SK-N-SH (cell line): ENCODE measurements at regions not wholly inside any gene's neighbourhood (a gene's known extent, or its start where the extent isn't known, plus 50 kb on each side); places are given as distances from the start of the nearest gene placed in this dataset.

ENCODE experiments used
- CTCF ChIA-PET: fragments of 300-600, 350-600 bp; formaldehyde crosslinking; extraction: SDS; loops from one replicate; lab custom pipeline; 2021; lab: Yijun Ruan, JAX
- POLR2A ChIA-PET: fragments of 350-600 bp; sonication (Branson Sonifier 250); formaldehyde crosslinking; extraction: SDS; loops from one replicate; lab custom pipeline; 2020; ENCODE audit warnings: antibody characterized with exemption, inconsistent platforms; lab: Yijun Ruan, JAX
- DNase-seq: peaks from one replicate; pipeline ENCODE4 v3.0.0; 2012
- H2AFZ ChIP-seq: fragments of 200-600 bp; sonication (generic); 2 replicates; pipeline ENCODE4 v1.8.1; 2016; ENCODE audit warnings: antibody characterized with exemption, mild to moderate bottlenecking, low read depth
- H3F3A ChIP-seq: fragments of 200-600 bp; sonication (generic); replicated peaks from 2 replicates; pipeline ENCODE3; 2016; ENCODE audit warnings: antibody characterized with exemption, mild to moderate bottlenecking; ENCODE audit not compliant: insufficient read depth
- H3K27ac ChIP-seq, 2 experiments: fragments of 200-500 bp in 1 of 2; fragments of 200-600 bp in 1 of 2; sonication (Bioruptor generic) in 1 of 2; sonication (generic), shearing (Covaris generic) in 1 of 2; 2 replicates each; pipeline versions ENCODE4 v1.5.1 to v1.6.1; 2014 to 2016; ENCODE audit warnings: low read depth in 2 of 2, inconsistent platforms in 1 of 2, low read length in 1 of 2, mild to moderate bottlenecking in 1 of 2, mixed read lengths in 1 of 2
- H3K27me3 ChIP-seq: fragments of 200-600 bp; sonication (generic), shearing (Covaris generic); 2 replicates; pipeline ENCODE4 v1.6.1; 2016; ENCODE audit warnings: mixed run types; ENCODE audit not compliant: insufficient read depth
- H3K36me3 ChIP-seq, 2 experiments: fragments of 200-500 bp in 1 of 2; fragments of 200-600 bp in 1 of 2; sonication (Bioruptor generic) in 1 of 2; sonication (generic) in 1 of 2; replicated peaks in 1 of 2; 2 replicates each; pipeline versions ENCODE3 to v1.5.1; 2014 to 2016; ENCODE audit warnings: low read length in 1 of 2, mild to moderate bottlenecking in 1 of 2; ENCODE audit not compliant: insufficient read depth in 2 of 2, control insufficient read depth in 1 of 2
- H3K4me1 ChIP-seq, 2 experiments: fragments of 200-500 bp in 1 of 2; fragments of 200-600 bp in 1 of 2; sonication (Bioruptor generic) in 1 of 2; sonication (generic), shearing (Covaris generic) in 1 of 2; 2 replicates each; pipeline versions ENCODE4 v1.5.1 to v1.6.1; 2014 to 2016; ENCODE audit warnings: low read depth in 1 of 2, low read length in 1 of 2, mixed run types in 1 of 2; ENCODE audit not compliant: insufficient read depth in 2 of 2, control insufficient read depth in 1 of 2
- H3K4me2 ChIP-seq: fragments of 200-600 bp; sonication (generic), shearing (Covaris generic); 2 replicates; pipeline ENCODE4 v1.6.1; 2017; ENCODE audit warnings: mixed run types
- H3K4me3 ChIP-seq, 2 experiments: fragments of 200-500 bp in 1 of 2; fragments of 200-600 bp in 1 of 2; sonication (Bioruptor generic) in 1 of 2; sonication (generic), shearing (Covaris generic) in 1 of 2; 2 replicates each; pipeline versions ENCODE4 v1.5.1 to v1.8.1; 2014 to 2016; ENCODE audit warnings: low read depth in 2 of 2, inconsistent platforms in 1 of 2, low read length in 1 of 2, mild to moderate bottlenecking in 1 of 2, mixed read lengths in 1 of 2, moderate library complexity in 1 of 2
- H3K79me2 ChIP-seq: fragments of 200-600 bp; sonication (generic); 2 replicates; pipeline ENCODE4 v1.8.1; 2017; ENCODE audit warnings: mild to moderate bottlenecking; ENCODE audit not compliant: insufficient read depth
- H3K9ac ChIP-seq: fragments of 200-600 bp; sonication (generic); 2 replicates; pipeline ENCODE4 v1.6.1; 2017; ENCODE audit warnings: mixed run types
- H3K9me2 ChIP-seq: fragments of 200-600 bp; sonication (generic); 2 replicates; pipeline ENCODE4 v1.6.1; 2017; ENCODE audit warnings: mixed run types
- H3K9me3 ChIP-seq: fragments of 200-600 bp; sonication (generic); 2 replicates; pipeline ENCODE4 v1.6.1; 2017; ENCODE audit warnings: mixed run types, mild to moderate bottlenecking, moderate library complexity
- H4K20me1 ChIP-seq: fragments of 200-600 bp; sonication (generic); 2 replicates; pipeline ENCODE4 v1.6.1; 2017; ENCODE audit warnings: mild to moderate bottlenecking, mixed run types; ENCODE audit not compliant: insufficient read depth
- ELF1 ChIP-seq: IDR thresholded peaks from 2 replicates; pipeline ENCODE4 v1.4.0; 2012
- EP300 ChIP-seq, 2 experiments: IDR thresholded peaks; 2 replicates each; pipeline versions ENCODE4 v1.4.0 to v1.6.1; 2012; ENCODE audit warnings: borderline replicate concordance in 1 of 2, low read depth in 1 of 2, low read length in 1 of 2
- FOXJ3 ChIP-seq: sonication (generic); formaldehyde crosslinking; IDR thresholded peaks from 2 replicates; pipeline ENCODE4 v1.5.1; 2020; ENCODE audit warnings: mild to moderate bottlenecking, missing genetic modification reagents
- JUND ChIP-seq: IDR thresholded peaks from 2 replicates; pipeline ENCODE4 v1.4.0; 2012
- MAX ChIP-seq: IDR thresholded peaks from 2 replicates; pipeline ENCODE4 v1.4.0; 2012; ENCODE audit warnings: low read depth
- MXI1 ChIP-seq: IDR thresholded peaks from 2 replicates; pipeline ENCODE4 v1.6.1; 2012; ENCODE audit warnings: mild to moderate bottlenecking, low read depth, low read length, improper control_type of control experiment
- PBX3 ChIP-seq: IDR thresholded peaks from 2 replicates; pipeline ENCODE4; 2012
- POLR2AphosphoS5 ChIP-seq: IDR thresholded peaks from 2 replicates; pipeline ENCODE4 v1.6.1; 2012; ENCODE audit warnings: low read depth, low read length
- REST ChIP-seq: IDR thresholded peaks from 2 replicates; pipeline ENCODE4 v1.6.1; 2012; ENCODE audit warnings: mild to moderate bottlenecking, low read depth, low read length, moderate library complexity
- RFX5 ChIP-seq: IDR thresholded peaks from 2 replicates; pipeline ENCODE4 v1.6.1; 2012; ENCODE audit warnings: mild to moderate bottlenecking, improper control_type of control experiment, low read length
- RXRA ChIP-seq: IDR thresholded peaks from 2 replicates; pipeline ENCODE4 v1.4.0; 2012; ENCODE audit warnings: low read depth, mild to moderate bottlenecking, borderline replicate concordance
- SIN3A ChIP-seq: IDR thresholded peaks from 2 replicates; pipeline ENCODE4 v1.6.1; 2012; ENCODE audit warnings: low read depth, mild to moderate bottlenecking, low read length, moderate library complexity, borderline replicate concordance
- SMC3 ChIP-seq: IDR thresholded peaks from 2 replicates; pipeline ENCODE4 v1.6.1; 2012; ENCODE audit warnings: low read depth, low read length, improper control_type of control experiment
- USF1 ChIP-seq: IDR thresholded peaks from 2 replicates; pipeline ENCODE4 v1.4.0; 2012; ENCODE audit warnings: low read depth, borderline replicate concordance
- WGBS: methylation state at CpG from one replicate; pipeline ENCODE4 v1.1.6; 2017; ENCODE audit warnings: low lambda C conversion rate; 5-methylcytosine and 5-hydroxymethylcytosine counted together

GRCh38 chr4:111736516-111736915 is 408.7 kb upstream of the FAM241A start:
- H3K4me3 ChIP-seq: no peak overlapping the region
- H3K9me2 ChIP-seq: no peaks in the 10 kb centered on the region
- POLR2A ChIA-PET: no interaction called here
- no peaks in the 10 kb centered on the region; the same call in 1 of the 2 replicates for H3K9me3 ChIP-seq
- no peaks in the 10 kb centered on the region for H3K27me3 ChIP-seq
- H2AFZ ChIP-seq: no peak overlapping the region
- H3K27ac ChIP-seq: no peak overlapping the region
- H3K36me3 ChIP-seq: no peaks in the 10 kb centered on the region
- CTCF ChIA-PET: interaction anchor here (0.6 to 1.5 kb wide), 2 partner anchors 60 to 778 kb away, joined by 3 read pairs; no protein-coding TSS in a partner anchor
- no peaks in the 10 kb centered on the region for H4K20me1 ChIP-seq
- no peak for DNase-seq
- 6% methylated on average over 3 of the region's 3 CpGs for WGBS
- TF ChIP-seq SIN3A: no peak
- no peak for TF ChIP-seq MAX
- no peak for TF ChIP-seq REST
- TF ChIP-seq EP300 (IDR thresholded peaks at IDR 0.05; ENCODE audit: borderline replicate concordance in 1 of 2, low read depth in 1 of 2, low read length in 1 of 2): no peak
- no peak for TF ChIP-seq PBX3
- TF ChIP-seq RXRA: no peak
- no peak for TF ChIP-seq MXI1
- no peak for TF ChIP-seq FOXJ3
- no peak for TF ChIP-seq RFX5
- no peak for TF ChIP-seq POLR2AphosphoS5
- no peak for TF ChIP-seq JUND
- TF ChIP-seq, all 33 proteins: peak for 0
- no peaks in the 10 kb centered on the region for H3K79me2 ChIP-seq
- no peak overlapping the region for H3K4me2 ChIP-seq
- no peaks in the 10 kb centered on the region for H3K4me1 ChIP-seq
- no peaks in the 10 kb centered on the region for H3F3A ChIP-seq
- H3K9ac ChIP-seq: no peak overlapping the region

- no peak overlapping the region for H3K9ac ChIP-seq
- CTCF ChIA-PET: no interaction called here
- POLR2A ChIA-PET: no interaction called here
These were observed 400.4 kb upstream of the FAM241A start for GRCh38 chr4:111744847-111745246.

More at GRCh38 chr4:111744847-111745246, 400.4 kb upstream of the FAM241A start:
- DNase-seq: no peak
- Histone ChIP-seq H3K79me2 (no peaks in the 10 kb centered on the region), H3K36me3 (no peaks in the 10 kb centered on the region), H3K4me3 (no peak overlapping the region), H3K9me2 (no peaks in the 10 kb centered on the region), H3K4me1 (no peaks in the 10 kb centered on the region), H3K27ac (no peak overlapping the region), H3F3A (no peaks in the 10 kb centered on the region), H4K20me1 (no peaks in the 10 kb centered on the region), H3K9me3 (no peaks in the 10 kb centered on the region), H3K27me3 (no peaks in the 10 kb centered on the region), H2AFZ (no peak overlapping the region), H3K4me2 (no peak overlapping the region)
- TF ChIP-seq MAX (no peak), USF1 (no peak), PBX3 (no peak), REST (no peak), ELF1 (no peak), EP300 (IDR thresholded peaks at IDR 0.05; ENCODE audit: borderline replicate concordance in 1 of 2, low read depth in 1 of 2, low read length in 1 of 2) (no peak), SMC3 (no peak)
- 2% methylated on average over 3 of the region's 3 CpGs for WGBS
